Ramos (cell line): ENCODE measurements at regions not wholly inside any gene's neighbourhood (a gene's known extent, or its start where the extent isn't known, plus 50 kb on each side); places are given as distances from the start of the nearest gene placed in this dataset.

Source experiments
- in situ Hi-C: fragments of 300-500 bp; cut with MboI; formaldehyde crosslinking; loops from one replicate; pipeline ENCODE4 v1.14.3; 2022; ENCODE audit warnings: low sequenced_read_pairs; ENCODE audit not compliant: unreplicated experiment

- in situ Hi-C loops, result loop anchor here (25.0 kb wide), 1 partner anchor 1427 kb away; no protein-coding TSS in a partner anchor
These were observed 292.7 kb upstream of the CXCR4 start for GRCh38 chr2:136410673-136411072.

- in situ Hi-C loops, result loop anchor here (25.0 kb wide), 1 partner anchor 1429 kb away; no protein-coding TSS in a partner anchor
These were observed 290.8 kb upstream of the CXCR4 start for GRCh38 chr2:136408795-136409194.

GRCh38 chr2:136407952-136408318 lies 290.0 kb upstream of the CXCR4 start:
- in situ Hi-C loops, result loop anchor here (25.0 kb wide), 1 partner anchor 1429 kb away; no protein-coding TSS in a partner anchor

DNA sequence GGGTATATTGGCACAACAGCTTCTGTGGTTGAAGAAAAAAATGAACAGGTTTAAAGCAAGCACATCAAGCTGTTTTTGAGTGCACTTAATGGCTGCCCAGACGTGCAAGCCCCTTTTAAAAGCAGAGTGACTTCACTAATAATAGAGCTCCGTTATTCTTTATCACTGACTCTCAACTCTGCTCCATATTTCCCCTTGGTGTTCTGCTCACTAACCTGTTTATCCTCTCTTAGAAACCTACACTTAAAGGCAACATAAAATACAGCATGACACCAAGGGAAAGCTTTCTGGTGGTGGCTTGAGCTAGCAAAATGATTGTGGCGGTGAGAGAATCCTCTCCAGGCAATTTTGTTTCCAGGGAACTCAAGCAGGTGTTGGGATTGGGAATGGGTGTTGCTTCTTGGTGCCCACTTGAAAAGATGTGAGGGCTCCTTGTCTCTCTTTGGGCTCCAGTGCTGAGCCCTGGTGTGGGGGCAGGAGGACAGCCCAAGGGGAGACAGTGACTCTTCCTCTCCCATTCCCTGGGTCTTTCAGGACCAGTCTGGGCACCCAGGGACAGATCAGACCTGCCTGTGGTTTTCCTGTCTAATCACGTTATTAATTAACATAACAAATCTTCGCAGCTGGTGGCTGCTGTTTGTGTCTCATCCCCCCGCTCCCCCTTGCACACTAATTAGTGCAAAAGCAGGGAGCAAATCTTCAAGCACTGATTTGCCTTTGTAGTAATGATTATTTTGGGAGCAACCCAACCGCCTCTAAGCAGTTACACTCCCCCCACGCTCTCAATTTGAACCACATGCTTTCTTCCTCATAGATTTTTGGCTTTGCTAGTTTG lies 289.4 kb upstream of the CXCR4 start:
- in situ Hi-C loops, result loop anchor here (25.0 kb wide), 1 partner anchor 1430 kb away; no protein-coding TSS in a partner anchor

GRCh38 chr2:136404925-136405324 lies 287.0 kb upstream of the CXCR4 start:
- in situ Hi-C loops, result loop anchor here (25.0 kb wide), 1 partner anchor 1432 kb away; no protein-coding TSS in a partner anchor

DNA sequence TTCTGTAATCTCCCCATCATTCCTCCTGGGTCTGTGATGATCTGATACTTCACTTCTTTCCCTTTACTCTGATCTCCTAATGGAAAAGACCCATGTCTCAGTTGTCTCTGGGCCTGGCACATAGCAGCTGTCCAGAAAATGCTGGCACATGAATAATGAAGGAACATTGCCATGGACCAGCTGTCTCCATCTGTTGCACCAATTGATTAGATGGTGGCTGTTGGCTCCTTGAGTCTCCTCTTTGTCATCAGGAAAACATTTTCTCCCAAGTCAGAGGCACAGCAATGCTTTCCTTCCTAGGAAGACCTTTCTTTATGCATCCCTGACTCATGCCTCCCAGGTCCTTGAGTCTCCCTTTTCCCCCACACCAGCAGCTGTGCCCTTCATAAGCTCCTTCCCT lies 286.2 kb upstream of the CXCR4 start:
- in situ Hi-C loops, result loop anchor here (25.0 kb wide), 1 partner anchor 1433 kb away; no protein-coding TSS in a partner anchor

GRCh38 chr2:136402281-136402680 lies 284.3 kb upstream of the CXCR4 start:
- in situ Hi-C loops, result loop anchor here (25.0 kb wide), 1 partner anchor 1435 kb away; no protein-coding TSS in a partner anchor

DNA sequence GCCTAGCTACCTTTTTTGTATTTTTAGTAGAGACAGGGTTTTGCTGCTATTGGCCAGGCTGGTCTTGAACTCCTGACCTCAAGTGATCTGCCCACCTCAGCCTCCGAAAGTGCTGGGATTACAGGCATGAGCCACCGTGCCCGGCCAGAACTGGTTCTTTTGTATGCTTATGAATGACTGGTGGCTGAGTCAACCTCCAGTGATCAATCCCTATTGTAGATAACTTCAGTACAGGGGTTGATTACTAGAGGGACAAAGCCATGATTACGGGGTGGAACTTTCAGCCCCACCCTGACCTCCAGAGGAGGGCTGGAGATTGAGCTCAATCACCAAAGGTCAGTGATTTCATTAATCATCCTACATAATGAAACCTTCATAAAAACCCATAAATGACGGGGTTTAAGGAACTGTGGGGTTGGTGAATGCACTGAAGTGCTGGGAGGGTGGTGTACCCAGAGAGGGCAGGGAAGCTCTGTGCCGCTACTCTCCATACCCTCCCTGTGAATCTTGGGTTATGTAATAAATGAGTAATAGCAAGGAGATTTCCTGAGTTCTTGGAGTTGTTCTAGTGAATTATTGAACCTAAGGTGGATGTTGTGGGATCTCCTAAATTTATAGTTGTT lies 281.8 kb upstream of the CXCR4 start:
- in situ Hi-C loops, result loop anchor here (25.0 kb wide), 1 partner anchor 1438 kb away; no protein-coding TSS in a partner anchor

DNA sequence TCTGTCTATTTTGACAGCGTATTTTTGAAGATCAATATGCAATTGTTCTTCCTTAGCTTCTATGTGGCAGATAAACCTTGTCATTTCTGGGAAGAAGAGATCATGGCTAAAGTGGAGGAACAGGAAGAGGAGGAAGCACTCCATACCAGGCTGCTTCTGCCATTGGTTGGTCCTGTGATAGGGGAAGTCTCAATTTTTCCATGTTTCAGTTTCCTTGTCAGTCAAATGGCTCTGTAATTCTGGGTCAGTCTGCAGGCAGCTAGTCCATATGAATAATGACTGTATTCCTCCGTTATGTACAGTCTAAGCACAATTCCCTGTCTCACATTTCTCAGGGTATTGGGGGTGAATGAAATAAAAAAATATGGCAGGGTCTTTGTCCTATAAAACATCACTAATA lies 277.6 kb upstream of the CXCR4 start:
- in situ Hi-C loops, result no loop called here

- in situ Hi-C loops, result no loop called here
These were observed 276.4 kb upstream of the CXCR4 start for GRCh38 chr2:136394136-136395060.

DNA sequence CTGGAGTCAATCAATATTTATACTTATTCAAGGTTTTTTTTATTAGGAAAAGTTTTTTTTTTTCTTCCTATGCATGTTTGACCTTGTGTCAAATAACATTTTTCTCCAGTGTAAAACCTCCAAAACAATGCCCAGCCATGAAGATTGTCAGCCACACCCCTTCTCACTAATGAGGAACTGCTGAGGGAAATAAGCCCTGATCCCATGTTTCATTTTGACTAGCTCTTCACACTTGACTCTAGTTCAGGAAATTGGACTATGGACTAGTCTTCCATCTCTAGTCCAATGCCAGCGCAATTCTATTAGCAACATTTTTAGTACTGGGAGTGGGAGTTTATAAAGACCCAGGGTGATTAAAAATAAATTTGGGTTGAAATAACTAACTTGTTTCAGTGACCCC lies 275.6 kb upstream of the CXCR4 start:
- in situ Hi-C loops, result no loop called here

DNA sequence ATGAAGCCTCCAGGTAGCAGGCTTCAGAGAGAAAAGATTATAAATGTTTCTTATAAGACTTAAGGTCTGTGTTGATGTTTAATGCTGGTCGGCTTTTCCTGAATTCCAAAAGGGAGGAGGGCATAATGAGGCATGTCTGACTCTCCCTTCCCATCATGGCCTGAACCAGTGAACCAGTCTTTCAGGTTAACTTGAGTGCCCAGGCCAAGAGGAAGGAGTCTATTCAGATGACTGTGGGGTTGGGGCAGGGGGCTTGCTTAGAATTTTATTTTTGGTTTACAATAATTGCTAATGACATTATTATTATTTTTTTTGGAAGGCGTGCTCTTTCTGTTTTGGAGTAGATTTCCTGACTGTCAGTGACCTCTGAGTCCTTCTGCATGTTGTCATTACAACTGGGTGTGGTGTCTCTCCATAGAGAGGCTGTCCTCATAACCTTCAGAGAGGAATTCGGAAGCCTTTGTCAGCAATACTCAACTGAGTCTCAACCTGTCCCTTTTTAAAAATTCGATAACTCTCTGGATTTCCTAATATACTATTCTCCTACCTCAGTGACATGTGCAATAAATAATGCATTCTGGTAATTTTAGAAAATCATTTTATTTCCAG lies 275.1 kb upstream of the CXCR4 start:
- in situ Hi-C loops, result no loop called here

DNA sequence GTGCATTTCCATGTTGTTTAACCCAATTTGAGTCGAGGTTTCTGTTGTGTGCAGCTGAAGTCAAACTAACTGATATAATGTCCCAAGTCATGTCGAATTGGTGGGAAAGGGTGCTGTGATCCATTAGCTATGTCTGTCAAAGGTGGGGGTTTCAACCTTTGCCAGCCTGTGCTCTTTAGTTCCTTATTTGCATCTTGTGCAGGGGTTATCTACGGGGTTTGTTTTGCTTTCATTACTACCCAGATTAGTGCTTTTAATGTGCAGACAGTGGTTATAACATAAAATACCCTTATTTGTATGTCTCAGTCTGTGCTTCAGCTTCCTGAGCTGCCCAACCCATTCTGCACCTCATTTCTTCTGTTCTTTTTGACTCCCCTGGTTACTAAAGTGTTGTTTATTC lies 271.9 kb upstream of the CXCR4 start:
- in situ Hi-C loops, result loop anchor here (10.0 kb wide), 1 partner anchor 395 kb away; no protein-coding TSS in a partner anchor

DNA sequence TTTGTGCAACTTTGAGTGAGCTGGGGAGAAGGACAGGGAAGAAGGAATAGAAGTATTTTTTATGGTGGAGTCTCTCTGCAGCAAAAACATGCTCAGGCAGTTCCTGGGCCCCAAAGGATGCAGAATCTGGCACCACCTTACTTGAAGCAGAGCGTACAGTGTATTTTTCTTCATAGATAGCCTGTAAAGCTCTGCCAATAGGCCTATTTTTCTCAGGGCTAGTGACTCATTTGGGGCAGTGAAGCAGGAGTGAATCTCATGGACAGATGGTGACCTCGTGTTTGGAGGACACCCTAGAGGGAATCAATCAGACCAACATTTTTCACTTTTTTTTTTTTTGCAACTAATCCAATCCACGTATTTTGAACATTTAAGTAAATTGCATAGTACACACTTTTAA lies 268.1 kb upstream of the CXCR4 start:
- in situ Hi-C loops, result loop anchor here (10.0 kb wide), 1 partner anchor 391 kb away; no protein-coding TSS in a partner anchor

- in situ Hi-C loops, result loop anchor here (5.0 to 10.0 kb wide), 3 partner anchors 142 to 390 kb away; no protein-coding TSS in a partner anchor
These were observed 266.8 kb upstream of the CXCR4 start for GRCh38 chr2:136384531-136385303.

- in situ Hi-C loops, result loop anchor here (5.0 to 10.0 kb wide), 3 partner anchors 141 to 388 kb away; no protein-coding TSS in a partner anchor
These were observed 265.2 kb upstream of the CXCR4 start for GRCh38 chr2:136383167-136383566.

DNA sequence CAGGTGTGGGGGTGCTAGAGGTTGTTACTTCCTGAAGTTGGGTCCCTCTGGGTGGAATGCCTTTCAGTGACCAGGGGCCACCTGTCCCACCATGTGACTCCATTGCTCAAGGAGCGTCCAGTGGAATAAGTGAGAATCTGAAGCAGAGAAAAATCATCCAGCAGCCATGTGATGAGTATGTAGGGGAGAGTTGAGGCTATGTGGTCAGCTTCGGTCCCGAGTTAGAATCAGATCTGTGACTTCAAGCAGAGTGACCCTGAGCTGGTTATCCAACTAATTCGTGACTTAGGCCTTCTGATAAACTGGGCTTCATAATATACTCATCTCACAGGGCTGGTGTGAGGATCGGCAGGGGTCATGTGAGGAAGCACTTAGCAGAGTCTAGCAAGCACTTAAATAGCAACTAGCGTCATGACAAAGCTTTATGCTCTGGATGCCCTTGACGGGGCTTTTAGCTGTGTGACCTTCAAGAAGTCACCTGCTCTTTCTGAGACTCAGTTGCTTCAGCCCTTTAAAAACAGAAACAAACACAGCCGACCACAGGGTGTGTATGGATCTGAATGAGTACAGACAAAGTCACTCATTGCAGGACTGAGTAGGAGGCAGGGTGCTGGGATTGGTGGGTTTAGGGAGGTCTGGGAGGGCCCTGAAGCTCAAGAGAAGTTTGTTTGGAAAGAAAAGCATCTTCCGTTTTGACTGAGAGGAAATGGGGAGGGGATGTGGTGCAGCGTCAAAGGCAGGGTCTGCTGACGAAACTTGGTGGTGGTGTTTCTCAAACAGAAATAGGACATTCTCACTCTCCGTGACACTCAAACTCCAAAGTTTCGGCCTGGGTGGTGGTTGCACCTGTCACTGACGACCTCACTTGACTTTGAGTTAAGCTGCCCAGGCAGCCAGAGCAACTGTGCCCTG lies 264.0 kb upstream of the CXCR4 start:
- in situ Hi-C loops, result loop anchor here (5.0 to 10.0 kb wide), 3 partner anchors 140 to 387 kb away; no protein-coding TSS in a partner anchor

- in situ Hi-C loops, result loop anchor here (5.0 to 10.0 kb wide), 3 partner anchors 139 to 386 kb away; no protein-coding TSS in a partner anchor
These were observed 263.3 kb upstream of the CXCR4 start for GRCh38 chr2:136381245-136381644.
